HG03565 (cell line): ENCODE measurements at regions not wholly inside any gene's neighbourhood (a gene's known extent, or its start where the extent isn't known, plus 50 kb on each side); places are given as distances from the start of the nearest gene placed in this dataset.
"Not testable (repeated sequence)": the region's sequence is repeated elsewhere in the genome, so short reads cannot be mapped to it uniquely, and the experiment has no call there.

Source experiments
- ATAC-seq: cut with Tn5 transposase; IDR thresholded peaks from one replicate; pipeline ENCODE4 v1.9.1; 2021; ENCODE audit warnings: mild to moderate bottlenecking, moderate library complexity; ENCODE audit not compliant: unreplicated experiment

DNA sequence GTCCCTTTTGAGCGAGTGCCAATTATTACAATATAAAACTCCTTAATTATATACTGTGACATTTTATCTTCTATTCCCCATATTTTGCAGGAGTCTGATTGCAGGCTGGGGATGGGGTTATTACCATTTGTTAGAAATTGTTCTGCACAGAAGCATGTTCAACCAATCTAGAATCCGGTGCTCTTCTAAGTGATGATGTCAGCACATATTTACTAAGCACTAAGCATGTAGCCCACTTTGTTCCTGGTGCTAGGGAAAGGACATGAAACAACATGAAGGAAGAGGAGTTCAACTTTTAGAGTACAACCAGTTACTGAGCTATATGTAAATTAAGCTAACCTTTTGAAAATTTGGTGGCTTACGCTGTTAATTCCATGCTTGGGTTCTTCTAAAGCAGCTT, 52.8 kb upstream of the IL1RAPL2 start:
- ATAC-seq: no peak

GRCh38 chrX:104510801-104511200, 55.2 kb upstream of the IL1RAPL2 start:
- no peak for ATAC-seq

GRCh38 chrX:104502460-104502859, 63.5 kb upstream of the IL1RAPL2 start:
- no peak for ATAC-seq

- ATAC-seq: no peak
Observed at GRCh38 chrX:104488811-104489210, 77.2 kb upstream of the IL1RAPL2 start.

DNA sequence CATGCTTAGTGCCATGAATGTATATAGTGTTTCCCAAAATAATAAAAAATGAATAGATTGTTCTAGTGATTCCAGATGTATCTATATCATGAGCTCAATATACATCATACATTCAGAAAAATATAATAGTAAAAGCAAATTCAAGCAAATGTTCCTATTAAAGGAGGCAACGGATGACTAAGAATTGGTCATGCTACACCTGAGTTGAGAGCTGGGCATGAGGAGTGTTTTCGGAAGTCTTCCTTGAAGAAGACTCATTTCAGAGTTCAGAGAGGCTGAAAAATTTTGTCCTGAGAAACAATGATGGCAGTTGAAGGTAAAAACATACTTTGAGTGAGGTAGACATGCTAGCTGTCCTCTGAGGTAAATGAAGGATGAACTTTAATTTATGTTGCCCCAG, 79.3 kb upstream of the IL1RAPL2 start:
- no peak for ATAC-seq

GRCh38 chrX:104482757-104483156, 83.2 kb upstream of the IL1RAPL2 start:
- ATAC-seq: no peak

DNA sequence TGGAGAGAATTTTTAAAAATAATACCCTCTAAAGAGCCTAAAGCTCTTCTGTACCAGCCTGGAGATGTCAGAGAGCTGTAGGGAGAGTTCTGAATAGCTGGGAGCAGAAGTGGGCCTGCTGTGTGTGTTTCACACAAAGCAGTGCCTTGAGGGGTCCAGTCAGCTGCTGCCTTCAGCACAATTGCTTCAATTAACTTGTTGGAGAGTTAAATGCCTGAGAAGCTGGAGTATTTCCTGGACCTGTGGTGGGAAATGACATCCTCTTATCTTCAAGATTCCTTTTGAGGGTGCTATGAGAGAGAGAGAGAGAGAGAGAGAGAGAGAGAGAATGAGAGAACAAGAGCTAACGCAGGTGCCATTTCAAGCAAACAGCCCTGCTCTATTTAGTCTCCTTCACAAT, 96.2 kb upstream of the IL1RAPL2 start:
- no peak for ATAC-seq

DNA sequence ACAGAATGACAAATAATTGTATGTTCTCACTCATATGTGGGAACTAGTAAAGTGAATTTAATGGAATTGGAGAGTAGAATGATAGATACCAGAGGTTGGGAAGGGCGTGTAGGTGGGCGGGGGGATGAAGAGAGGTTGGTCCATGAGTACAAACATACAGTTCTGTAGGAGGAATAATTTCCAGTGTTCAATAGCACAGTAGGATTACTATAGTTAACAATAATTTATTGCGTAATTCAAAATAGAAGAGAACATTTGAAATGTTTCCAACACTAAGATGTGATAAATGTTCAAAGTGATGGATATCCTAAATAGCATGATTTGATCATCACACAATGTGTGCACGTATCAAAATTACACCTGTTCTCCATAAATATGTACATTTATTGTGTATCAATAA, 106.2 kb upstream of the IL1RAPL2 start:
- ATAC-seq: no peak

GRCh38 chrX:104457130-104457529, 108.9 kb upstream of the IL1RAPL2 start:
- ATAC-seq: not testable (repeated sequence)

DNA sequence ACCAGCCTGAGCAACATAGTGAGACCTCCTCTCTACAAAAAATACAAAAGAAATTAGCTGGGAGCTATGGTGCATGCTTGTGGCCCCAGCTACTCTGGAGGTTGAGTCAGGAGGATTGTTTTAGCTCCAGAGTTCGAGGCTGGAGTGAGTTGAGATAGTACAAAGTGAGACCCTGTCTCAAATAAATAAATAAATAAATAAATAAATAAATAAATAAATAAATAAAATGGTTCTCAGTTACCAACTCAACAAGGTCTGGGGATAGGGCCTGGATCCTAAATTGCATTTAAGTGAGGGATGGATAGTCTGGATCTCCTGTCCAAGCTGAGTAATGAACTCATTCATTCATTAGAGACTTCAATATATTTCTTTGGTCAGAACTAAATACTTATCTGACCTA, 115.7 kb upstream of the IL1RAPL2 start:
- no peak for ATAC-seq

DNA sequence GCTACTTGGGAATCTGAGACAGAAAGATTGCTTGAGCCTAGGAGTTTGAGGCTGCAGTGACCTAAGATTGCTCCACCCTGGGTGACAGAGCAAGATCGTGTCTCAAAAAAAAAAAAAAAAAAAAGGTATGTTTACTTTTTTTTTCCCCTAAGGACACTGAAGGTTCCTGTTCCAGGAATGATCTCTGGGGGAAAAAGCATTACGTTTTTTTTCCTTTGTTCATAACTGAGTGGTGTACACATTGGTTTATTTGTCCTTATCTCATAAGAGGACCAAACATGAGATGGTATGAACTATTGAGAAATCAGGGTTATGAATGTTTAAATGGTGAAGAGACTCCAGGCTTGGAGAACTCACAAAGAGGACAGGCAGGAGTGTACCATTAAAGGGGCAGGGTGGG, 120.4 kb upstream of the IL1RAPL2 start:
- no peak for ATAC-seq

DNA sequence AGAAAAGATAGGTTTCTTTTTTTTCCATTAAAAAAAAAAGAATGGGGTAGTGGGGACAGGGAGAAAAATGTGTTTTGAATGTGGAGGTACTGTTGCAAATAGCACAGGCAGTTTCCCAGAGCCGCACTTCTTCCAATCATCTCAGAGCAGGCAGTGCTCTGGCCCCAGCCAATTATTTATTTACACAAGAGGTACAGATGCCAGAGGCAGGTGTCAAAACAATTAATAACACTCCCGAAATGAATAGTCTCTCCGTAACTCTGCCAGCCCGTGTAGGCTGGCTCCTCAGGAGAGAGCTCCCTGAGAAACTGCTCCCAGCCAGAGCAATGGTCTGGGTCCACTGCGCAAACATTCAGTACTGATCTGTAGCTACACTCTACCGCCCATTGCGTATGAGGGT, 130.8 kb upstream of the IL1RAPL2 start:
- no peak for ATAC-seq

DNA sequence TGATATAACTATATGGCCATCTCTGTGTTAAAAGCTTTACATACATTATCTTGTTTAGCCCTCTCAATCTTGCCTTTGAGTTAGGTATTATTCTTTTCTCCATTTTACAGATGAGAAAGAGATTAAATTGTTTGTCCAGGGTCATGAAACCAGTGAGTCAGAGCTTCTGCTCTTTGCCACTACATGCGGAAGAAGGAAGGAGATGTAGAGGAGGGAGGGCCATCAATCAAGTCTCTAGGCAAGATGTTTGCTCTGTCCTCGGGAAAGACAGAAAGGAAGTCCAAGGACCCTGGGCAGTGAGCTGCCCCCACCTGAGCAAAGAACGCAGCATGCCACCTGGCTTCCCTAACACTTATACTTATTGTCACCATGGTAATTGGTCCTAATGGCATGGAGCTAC, 133.7 kb upstream of the IL1RAPL2 start:
- no peak for ATAC-seq

DNA sequence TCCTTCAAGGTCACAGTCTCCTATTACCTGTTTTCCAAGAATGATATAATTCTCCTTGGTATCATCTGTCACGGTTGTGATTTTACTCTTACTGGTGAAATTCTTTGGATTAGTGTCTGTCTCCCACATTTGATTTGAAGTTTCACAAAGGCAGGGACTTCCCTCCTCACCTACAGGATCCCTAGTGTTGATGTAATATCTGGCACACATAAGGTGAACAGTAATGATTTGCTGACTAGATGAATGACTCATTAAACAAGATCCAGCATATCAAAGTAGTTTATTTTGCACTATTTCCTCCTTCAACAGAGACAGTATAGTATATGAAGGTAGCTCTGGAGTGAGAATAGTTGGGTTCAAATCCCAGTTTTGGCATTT, 135.3 kb upstream of the IL1RAPL2 start:
- ATAC-seq: no peak

DNA sequence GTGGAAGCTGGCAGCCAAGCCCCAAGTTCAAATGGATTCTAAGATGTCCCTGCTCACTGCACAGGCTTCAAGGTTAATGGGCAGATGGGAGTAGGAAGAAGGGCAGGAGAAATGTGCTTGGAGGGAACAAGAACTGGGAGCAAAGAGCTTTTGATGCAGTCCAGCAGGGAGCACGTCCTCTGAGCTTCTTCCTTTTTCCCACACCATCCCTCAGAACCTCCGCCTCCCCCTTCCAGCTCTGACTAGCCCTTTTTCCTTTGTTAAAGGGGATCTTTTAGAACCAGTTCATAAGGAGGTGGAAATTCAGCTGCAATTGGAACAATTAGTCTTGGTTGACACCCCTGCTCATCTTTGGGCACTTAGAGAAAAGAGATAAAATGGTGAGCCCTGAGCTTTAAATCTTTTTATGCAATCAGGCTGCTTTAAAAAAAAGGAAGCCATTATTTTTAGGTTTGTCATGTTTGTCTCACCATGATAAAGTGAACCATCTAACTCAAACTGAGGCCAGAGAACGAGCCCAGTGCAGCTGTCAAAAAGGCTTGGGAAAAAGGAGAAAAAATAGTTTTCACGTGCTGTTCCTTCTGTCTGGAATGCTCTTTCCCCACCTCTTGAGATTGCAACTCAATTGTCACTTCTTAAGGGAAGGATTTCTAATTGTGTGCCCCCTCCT, 135.8 kb upstream of the IL1RAPL2 start:
- no peak for ATAC-seq

DNA sequence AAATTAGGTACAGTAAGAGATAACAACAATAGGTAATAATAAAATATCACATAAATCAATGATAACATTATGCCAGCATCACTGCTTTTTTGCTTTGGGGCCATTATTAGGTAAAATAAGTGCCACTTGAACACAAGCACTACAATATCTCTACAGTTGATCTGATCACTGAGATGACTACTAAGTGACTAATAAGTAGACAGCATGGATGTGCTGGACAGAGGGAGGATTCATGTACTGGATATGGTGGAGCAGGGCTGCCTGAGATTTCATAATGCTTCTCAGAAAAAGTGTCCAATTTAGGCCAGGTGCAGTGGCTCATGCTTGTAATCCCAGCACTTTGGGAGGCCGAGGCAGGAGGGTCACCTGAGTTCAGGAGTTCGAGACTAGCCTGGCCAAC, 137.8 kb upstream of the IL1RAPL2 start:
- no peak for ATAC-seq

DNA sequence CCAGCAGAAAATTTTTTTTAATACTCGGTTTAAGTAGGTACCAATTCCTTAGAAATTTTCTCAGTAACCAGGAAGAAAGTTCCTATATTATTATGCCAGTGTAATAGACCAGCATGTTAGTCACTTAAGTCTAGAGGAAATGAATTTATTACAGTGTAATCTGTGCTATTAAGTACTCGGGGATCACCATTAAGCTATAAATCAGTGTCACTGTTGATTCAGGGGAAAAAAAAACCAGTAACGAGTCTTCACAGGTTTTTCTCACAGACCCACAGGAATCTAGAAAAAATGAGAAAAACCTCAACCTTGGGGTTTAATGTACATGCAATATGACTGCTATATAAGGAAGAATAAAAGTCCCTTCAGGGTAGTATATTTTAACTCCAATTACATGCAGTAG, 138.3 kb upstream of the IL1RAPL2 start:
- ATAC-seq: no peak

- ATAC-seq: no peak
Observed at GRCh38 chrX:104427073-104427472, 138.9 kb upstream of the IL1RAPL2 start.

DNA sequence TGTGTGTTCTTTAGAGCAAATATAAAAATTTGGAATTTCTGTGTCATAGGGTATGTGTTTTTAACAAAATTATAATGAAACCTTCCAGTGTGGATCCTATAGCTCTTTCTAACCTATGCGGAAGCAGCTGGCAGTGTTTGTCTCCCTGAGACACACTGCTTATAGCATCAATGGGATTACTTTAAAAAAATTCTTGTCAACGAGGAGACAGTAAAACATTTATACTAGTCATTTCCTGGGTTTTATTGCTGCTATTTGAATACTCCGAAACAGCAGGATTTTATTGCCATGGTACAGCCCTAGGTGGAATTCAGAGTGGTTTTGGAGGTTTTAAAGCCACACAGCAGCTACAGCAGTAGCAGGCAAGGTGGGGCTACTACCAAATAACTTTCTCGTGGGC, 145.1 kb upstream of the IL1RAPL2 start:
- no peak for ATAC-seq

- no peak for ATAC-seq
Observed at GRCh38 chrX:104419926-104420325, 146.1 kb upstream of the IL1RAPL2 start.

DNA sequence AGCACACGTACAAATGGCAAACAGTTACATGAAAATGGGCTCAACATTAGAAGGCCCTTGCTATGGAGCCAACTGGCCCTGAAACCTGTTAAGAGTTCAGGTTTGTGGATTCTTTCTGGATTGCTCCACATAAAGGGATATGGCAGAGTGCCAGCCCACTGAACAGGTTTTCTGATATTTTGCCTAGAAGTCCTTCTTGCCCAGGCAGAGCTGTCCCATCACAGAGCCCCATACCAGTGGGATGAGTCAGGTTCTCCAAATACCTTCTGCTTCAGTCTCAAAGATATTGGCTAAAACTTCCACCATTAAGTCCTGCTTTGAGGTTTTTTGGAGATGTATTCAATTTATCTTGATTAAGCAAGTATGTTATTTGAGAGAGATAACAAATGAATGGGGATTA, 146.8 kb upstream of the IL1RAPL2 start:
- no peak for ATAC-seq

DNA sequence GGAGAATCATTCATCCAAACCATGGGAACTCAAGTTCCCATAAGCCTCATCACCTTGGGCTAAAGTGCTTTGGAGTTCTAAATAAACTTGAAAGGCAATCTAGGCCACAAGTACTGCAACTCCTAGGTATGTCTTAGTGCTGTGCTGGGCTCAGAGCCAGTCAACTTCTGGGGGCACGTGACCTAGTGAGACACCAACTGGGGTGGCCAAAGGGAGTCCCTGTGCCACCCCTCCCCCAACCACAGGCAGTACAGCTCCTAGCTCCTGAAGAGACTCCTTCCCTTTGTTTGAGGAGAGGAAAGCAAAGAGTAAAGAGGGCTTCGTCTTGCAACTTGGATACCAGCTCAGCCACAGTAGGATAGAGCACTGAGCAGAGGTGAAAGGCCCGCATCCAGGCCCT, 154.2 kb upstream of the IL1RAPL2 start:
- no peak for ATAC-seq

- ATAC-seq: no peak
Observed at GRCh38 chrX:104400387-104400786, 145.7 kb upstream of the ESX1 start.

- ATAC-seq: no peak
Observed at GRCh38 chrX:104392350-104392749, 137.6 kb upstream of the ESX1 start.
